K562 (cell line): ENCODE measurements at regions not wholly inside any gene's neighbourhood (a gene's known extent, or its start where the extent isn't known, plus 50 kb on each side); places are given as distances from the start of the nearest gene placed in this dataset.

Experiments used
- AFF4 ChIP-seq: sonication (generic); formaldehyde crosslinking; IDR thresholded peaks from 2 replicates; pipeline ENCODE4 v1.8.0; 2023; ENCODE audit warnings: mild to moderate bottlenecking, missing genetic modification reagents
- ATF1 ChIP-seq, 2 experiments: fragments of 450-650 bp in 1 of 2; IDR thresholded peaks; 2 replicates each; pipeline ENCODE4 v1.6.1; 2016; ENCODE audit warnings: missing compliant biosample characterization in 1 of 2, missing genetic modification characterization in 1 of 2
- ELF4 ChIP-seq: fragments of 450-650 bp; formaldehyde crosslinking; IDR thresholded peaks from 2 replicates; pipeline ENCODE4 v1.4.0; 2022; ENCODE audit warnings: missing genetic modification characterization
- HNRNPUL1 ChIP-seq: fragments of 200-400 bp; formaldehyde crosslinking; IDR thresholded peaks from 2 replicates; pipeline ENCODE4 v1.6.1; 2017; ENCODE audit warnings: low read length
- MYC ChIP-seq, 2 experiments: fragments of 250-450 bp in 1 of 2; sonication (Bioruptor Pico) in 1 of 2; IDR thresholded peaks; 2 replicates each; pipeline versions ENCODE4 v1.5.1 to v1.6.1; 2012 to 2021; ENCODE audit warnings: low read depth in 2 of 2, borderline replicate concordance in 1 of 2, improper control_type of control experiment in 1 of 2, low read length in 1 of 2, mild to moderate bottlenecking in 1 of 2, moderate library complexity in 1 of 2
- NR2C2 ChIP-seq, 2 experiments: fragments of 200-800 bp in 1 of 2; sonication (Bioruptor generic) in 1 of 2; sonication (generic) in 1 of 2; formaldehyde crosslinking in 1 of 2; IDR thresholded peaks; 2 replicates each; pipeline versions ENCODE4 v1.6.1 to v1.8.0; 2016 to 2022; ENCODE audit warnings: mild to moderate bottlenecking in 1 of 2, missing compliant biosample characterization in 1 of 2, missing genetic modification characterization in 1 of 2, missing genetic modification reagents in 1 of 2
- POLR3A ChIP-seq: IDR thresholded peaks from 2 replicates; pipeline ENCODE4 v1.6.1; 2011; ENCODE audit warnings: borderline replicate concordance, mild to moderate bottlenecking, moderate library complexity; ENCODE audit not compliant: insufficient read length, insufficient read depth; ENCODE audit errors: extremely low read depth
- RAD21 ChIP-seq, 2 experiments: fragments of 250-450 bp in 1 of 2; fragments of 450-650 bp in 1 of 2; sonication (Bioruptor Pico) in 1 of 2; formaldehyde crosslinking in 1 of 2; IDR thresholded peaks in 1 of 2; conservative IDR thresholded peaks in 1 of 2; 2 replicates each; pipeline versions ENCODE4 v1.4.0 to v1.8.0; 2020 to 2022; ENCODE audit warnings: mild to moderate bottlenecking in 2 of 2, moderate library complexity in 1 of 2
- SAP30 ChIP-seq: fragments of 200-600 bp; sonication (generic); IDR thresholded peaks from 2 replicates; pipeline ENCODE4 v1.6.1; 2012; ENCODE audit warnings: borderline replicate concordance, low read depth, mild to moderate bottlenecking, moderate library complexity, low read length, control low read depth, inconsistent platforms; ENCODE audit not compliant: insufficient read depth, poor library complexity, severe bottlenecking
- SMARCA4 ChIP-seq: fragments of 450-650 bp; IDR thresholded peaks from 2 replicates; pipeline ENCODE4 v1.6.1; 2016
- SOX6 ChIP-seq: fragments of 450-650 bp; IDR thresholded peaks from 2 replicates; pipeline ENCODE4 v1.6.1; 2014; ENCODE audit warnings: mild to moderate bottlenecking
- SREBF1 ChIP-seq: fragments of 150-350 bp; IDR thresholded peaks from 2 replicates; pipeline ENCODE4 v1.6.1; 2014; ENCODE audit warnings: antibody characterized with exemption, low read depth, low read length, borderline replicate concordance
- TOE1 ChIP-seq, 2 experiments: fragments of 450-650 bp in 1 of 2; sonication (generic) in 1 of 2; formaldehyde crosslinking in 1 of 2; IDR thresholded peaks; 2 replicates each; pipeline versions ENCODE4 v1.7.1 to v1.8.0; 2016 to 2022; ENCODE audit warnings: borderline replicate concordance in 2 of 2, mild to moderate bottlenecking in 2 of 2, antibody characterized with exemption in 1 of 2, inconsistent platforms in 1 of 2, low read depth in 1 of 2, missing genetic modification reagents in 1 of 2, moderate library complexity in 1 of 2
- ZNF79 ChIP-seq: fragments of 250-450 bp; sonication (Bioruptor Pico); IDR thresholded peaks from 2 replicates; pipeline ENCODE4 v1.4.0; 2020; ENCODE audit warnings: low read depth, mild to moderate bottlenecking, moderate library complexity
- ZSCAN32 ChIP-seq: fragments of 450-650 bp; formaldehyde crosslinking; IDR thresholded peaks from 2 replicates; pipeline ENCODE4 v1.4.0; 2020; ENCODE audit warnings: mild to moderate bottlenecking, moderate library complexity
- TF ChIP-seq, protein P1 (sequence below): fragments of 450-650 bp; formaldehyde crosslinking; conservative IDR thresholded peaks from 2 replicates; pipeline ENCODE4 v1.4.0; 2022; ENCODE audit warnings: mild to moderate bottlenecking, missing genetic modification characterization

DNA sequence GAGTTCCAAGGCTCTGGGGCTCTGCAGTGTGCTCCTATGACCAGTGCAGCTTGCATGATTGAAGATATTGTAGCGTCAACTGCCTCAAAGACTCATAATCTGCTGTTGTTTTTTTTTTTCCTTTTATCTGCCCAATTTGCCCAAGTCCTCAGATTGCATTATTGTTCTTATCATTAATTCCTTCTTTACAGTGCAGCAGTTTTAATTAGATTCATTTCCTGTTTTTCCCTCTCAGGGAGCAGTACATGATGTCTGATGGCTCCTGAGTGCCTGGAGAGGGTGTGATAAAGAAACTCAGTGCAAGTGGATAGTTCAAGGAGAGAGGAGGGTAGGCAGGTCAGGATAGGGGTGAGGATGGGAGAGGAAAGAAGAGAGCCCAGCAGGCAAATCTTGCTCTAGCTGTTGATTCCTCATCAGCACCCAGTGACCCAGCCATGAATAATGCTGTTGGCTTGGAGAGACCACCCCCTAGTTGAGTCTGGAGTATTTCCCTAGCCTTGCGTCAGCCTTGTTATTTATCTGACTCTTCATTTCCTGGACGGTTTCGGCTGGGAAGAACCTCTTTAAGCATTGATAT, 219.6 kb upstream of the SESN3 start (continued):
- TF ChIP-seq ZSCAN32 (peak; percentile 34; the same call in 1 of the 2 replicates), SMARCA4 (peak; percentile 50; the same call in 1 of the 2 replicates), ATF1 (CRISPR knock-in tag; IDR thresholded peaks at IDR 0.05) (no peak), ATF1 (tag; IDR thresholded peaks at IDR 0.05) (no peak), SOX6 (peak; percentile 64; the same call in 1 of the 2 replicates), TOE1 (IDR thresholded peaks at IDR 0.05; ENCODE audit: borderline replicate concordance) (no peak), TOE1 (CRISPR knock-in tag; IDR thresholded peaks at IDR 0.05; ENCODE audit: borderline replicate concordance, low read depth) (no peak), AFF4 (CRISPR knock-in tag) (no peak), SREBF1 (no peak), RAD21 (CRISPR knock-in tag; conservative IDR thresholded peaks at IDR 0.05 in 1 of 2, IDR thresholded peaks at IDR 0.05 in 1 of 2) (peak; percentile 27 to 37; a peak in 3 of 4 replicates), HNRNPUL1 (no peak), NR2C2 (CRISPR knock-in tag; IDR thresholded peaks at IDR 0.05) (no peak), NR2C2 (tag; IDR thresholded peaks at IDR 0.05) (peak; percentile 54), SAP30 (no peak), ELF4 (CRISPR knock-in tag) (peak; percentile 54; the same call in 1 of the 2 replicates), ZNF79 (CRISPR knock-in tag) (no peak), POLR3A (no peak), MYC (IDR thresholded peaks at IDR 0.05; ENCODE audit: low read depth, low read length) (no peak), MYC (CRISPR knock-in tag; IDR thresholded peaks at IDR 0.05; ENCODE audit: borderline replicate concordance, low read depth) (no peak)
- TF ChIP-seq, protein P1, sequence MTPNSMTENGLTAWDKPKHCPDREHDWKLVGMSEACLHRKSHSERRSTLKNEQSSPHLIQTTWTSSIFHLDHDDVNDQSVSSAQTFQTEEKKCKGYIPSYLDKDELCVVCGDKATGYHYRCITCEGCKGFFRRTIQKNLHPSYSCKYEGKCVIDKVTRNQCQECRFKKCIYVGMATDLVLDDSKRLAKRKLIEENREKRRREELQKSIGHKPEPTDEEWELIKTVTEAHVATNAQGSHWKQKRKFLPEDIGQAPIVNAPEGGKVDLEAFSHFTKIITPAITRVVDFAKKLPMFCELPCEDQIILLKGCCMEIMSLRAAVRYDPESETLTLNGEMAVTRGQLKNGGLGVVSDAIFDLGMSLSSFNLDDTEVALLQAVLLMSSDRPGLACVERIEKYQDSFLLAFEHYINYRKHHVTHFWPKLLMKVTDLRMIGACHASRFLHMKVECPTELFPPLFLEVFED, result peak; percentile 83; the same call in 1 of the 2 replicates
